OCI-LY1 (cell line): ENCODE measurements at regions not wholly inside any gene's neighbourhood (a gene's known extent, or its start where the extent isn't known, plus 50 kb on each side); places are given as distances from the start of the nearest gene placed in this dataset.

Experiments used
- EZH2 ChIP-seq: fragments of 200-600 bp; sonication (generic), shearing (Covaris generic); IDR thresholded peaks from 2 replicates; pipeline ENCODE4 v1.8.0; 2017; ENCODE audit warnings: borderline replicate concordance, mixed run types, mild to moderate bottlenecking, antibody characterized with exemption, low read length, moderate library complexity, mixed read lengths
- TF ChIP-seq, protein P1 (sequence below): fragments of 200-600 bp; sonication (generic), shearing (Covaris generic); IDR thresholded peaks from 2 replicates; pipeline ENCODE4 v1.5.1; 2017; ENCODE audit warnings: mild to moderate bottlenecking, antibody characterized with exemption, low read length, moderate library complexity, mixed read lengths

DNA sequence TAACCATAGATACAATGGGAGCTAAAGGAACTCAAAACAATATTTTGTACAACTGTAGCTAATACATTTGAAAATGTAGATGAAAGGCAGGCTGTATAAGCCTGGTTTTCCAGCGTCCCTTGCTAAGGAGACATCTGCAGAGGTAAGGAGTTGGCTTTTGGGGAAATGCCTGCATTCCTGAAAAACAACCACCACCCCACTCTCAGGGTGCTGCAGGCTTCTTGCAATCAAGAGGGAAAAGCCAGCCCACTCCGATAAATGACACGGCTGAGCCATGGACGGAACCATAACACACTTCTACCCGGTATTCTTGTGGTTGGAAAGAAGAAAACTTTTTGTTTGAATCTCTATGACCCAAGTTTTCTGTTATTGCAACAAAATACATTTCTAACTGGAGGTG lies 200.3 kb downstream of the TEX36 start:
- TF ChIP-seq, protein P1, sequence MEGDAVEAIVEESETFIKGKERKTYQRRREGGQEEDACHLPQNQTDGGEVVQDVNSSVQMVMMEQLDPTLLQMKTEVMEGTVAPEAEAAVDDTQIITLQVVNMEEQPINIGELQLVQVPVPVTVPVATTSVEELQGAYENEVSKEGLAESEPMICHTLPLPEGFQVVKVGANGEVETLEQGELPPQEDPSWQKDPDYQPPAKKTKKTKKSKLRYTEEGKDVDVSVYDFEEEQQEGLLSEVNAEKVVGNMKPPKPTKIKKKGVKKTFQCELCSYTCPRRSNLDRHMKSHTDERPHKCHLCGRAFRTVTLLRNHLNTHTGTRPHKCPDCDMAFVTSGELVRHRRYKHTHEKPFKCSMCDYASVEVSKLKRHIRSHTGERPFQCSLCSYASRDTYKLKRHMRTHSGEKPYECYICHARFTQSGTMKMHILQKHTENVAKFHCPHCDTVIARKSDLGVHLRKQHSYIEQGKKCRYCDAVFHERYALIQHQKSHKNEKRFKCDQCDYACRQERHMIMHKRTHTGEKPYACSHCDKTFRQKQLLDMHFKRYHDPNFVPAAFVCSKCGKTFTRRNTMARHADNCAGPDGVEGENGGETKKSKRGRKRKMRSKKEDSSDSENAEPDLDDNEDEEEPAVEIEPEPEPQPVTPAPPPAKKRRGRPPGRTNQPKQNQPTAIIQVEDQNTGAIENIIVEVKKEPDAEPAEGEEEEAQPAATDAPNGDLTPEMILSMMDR: no peak
- no peak for TF ChIP-seq EZH2
